ENCODE measurements at regions not wholly inside any gene's neighbourhood (a gene's known extent, or its start where the extent isn't known, plus 50 kb on each side); places are given as distances from the start of the nearest gene placed in this dataset.

DNA sequence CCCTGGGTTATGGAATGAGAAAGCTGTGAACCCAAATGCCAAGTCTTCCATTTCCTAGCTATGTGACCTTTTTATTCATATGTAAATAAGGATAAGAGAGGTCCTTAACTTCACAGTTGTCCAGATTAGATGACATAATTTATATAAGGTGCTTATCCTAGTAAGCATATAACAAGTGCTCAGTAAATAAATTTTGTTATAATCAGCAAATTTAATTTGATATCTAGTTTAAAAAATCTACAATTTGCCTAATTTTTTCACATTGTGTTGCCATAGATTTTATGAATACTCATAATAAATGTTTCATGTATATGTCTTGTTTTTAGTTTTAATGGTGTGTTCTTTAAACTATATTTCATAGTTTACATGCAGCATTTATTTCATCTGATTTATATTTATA lies 130.4 kb upstream of the SPRY1 start:
- Mint-ChIP-seq H3K27ac (no peak overlapping the region), H3K27me3 (no peaks in the 10 kb centered on the region), H3K4me3 (no peak overlapping the region), H3K4me1 (no peaks in the 10 kb centered on the region), H3K36me3 (ENCODE audit: low read depth) (peaks cover 4% of the 10 kb centered on the region), H3K9me3 (no peaks in the 10 kb centered on the region)
- intact Hi-C loops (cut with micrococcal nuclease), result no loop called here
- no peak for DNase-seq

DNA sequence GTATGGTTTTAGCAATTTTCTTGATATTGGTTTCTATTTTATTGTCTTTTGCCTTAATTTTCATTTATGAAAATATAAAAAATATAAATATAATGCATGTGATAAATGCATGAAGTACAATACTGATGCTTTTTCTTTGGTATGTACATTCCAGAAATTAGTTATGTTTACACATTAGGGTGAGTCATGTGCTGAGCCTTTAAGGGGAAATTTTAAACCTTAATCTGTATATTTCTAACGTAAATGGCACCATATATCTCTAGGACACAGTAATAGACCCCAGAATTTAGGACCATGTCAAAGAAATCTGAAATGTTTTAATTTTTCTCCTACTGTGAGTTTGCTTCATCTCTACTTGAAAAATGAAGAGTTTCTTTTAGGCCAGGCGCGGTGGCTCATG lies 117.8 kb upstream of the SPRY1 start:
- Mint-ChIP-seq H3K27ac (no peak overlapping the region), H3K36me3 (ENCODE audit: low read depth) (peaks cover 5% of the 10 kb centered on the region), H3K27me3 (no peaks in the 10 kb centered on the region), H3K4me1 (no peaks in the 10 kb centered on the region), H3K4me3 (no peak overlapping the region), H3K9me3 (peaks cover 6% of the 10 kb centered on the region)
- intact Hi-C loops (cut with micrococcal nuclease), result no loop called here
- no peak for DNase-seq

DNA sequence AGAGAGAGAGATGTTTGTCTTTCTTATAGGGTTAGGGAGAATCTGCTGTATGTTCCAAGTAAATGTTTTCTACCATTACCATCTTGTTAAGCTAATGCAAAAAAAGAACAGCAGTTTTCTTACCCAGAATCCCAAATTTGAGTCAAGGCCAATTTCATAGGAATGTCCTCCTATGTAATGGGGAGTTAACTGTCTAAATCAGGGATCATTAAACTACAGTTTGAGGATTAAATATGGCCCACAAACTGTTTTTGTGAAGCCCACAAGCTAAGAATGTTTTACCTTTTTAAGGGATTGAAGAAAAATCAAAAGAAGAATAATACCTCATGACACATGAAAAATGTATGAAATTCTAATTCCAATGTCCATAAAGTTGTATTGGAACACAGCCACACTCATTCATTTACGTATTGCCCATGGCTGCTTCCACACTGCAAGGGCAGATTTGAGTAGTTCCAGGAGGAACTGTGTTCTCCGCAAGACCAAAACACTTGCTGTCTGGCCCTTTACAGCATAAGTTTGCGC lies 113.2 kb upstream of the SPRY1 start:
- intact Hi-C loops (cut with micrococcal nuclease), result no loop called here
- no peak overlapping the region for H3K4me3 Mint-ChIP-seq
- peaks cover 2% of the 10 kb centered on the region for H3K36me3 Mint-ChIP-seq (ENCODE audit: low read depth)
- no peak overlapping the region for H3K27ac Mint-ChIP-seq
- DNase-seq, result no peak
- H3K9me3 Mint-ChIP-seq, result peaks cover 7% of the 10 kb centered on the region
- H3K27me3 Mint-ChIP-seq, result no peaks in the 10 kb centered on the region
- H3K4me1 Mint-ChIP-seq, result no peaks in the 10 kb centered on the region

DNA sequence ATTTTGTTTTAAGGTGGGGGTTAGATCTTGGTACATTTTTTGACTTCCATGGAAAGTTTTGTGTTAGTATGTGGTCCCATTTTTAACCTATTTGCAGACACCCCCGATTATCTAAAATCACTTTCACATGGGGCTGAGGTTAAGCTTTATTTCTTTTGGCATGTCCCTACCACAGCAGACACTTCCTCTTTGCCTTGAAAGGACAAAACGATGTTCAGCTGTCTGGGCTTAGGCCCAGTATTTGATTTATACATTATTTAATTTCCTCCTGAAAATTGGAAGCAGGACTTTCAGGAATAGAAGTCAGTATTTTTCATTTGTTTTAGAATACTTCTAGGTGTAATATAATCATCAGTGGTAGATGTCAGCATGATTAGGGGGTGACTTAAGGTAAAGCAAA lies 112.4 kb upstream of the SPRY1 start:
- no peak for DNase-seq
- no peaks in the 10 kb centered on the region for H3K4me1 Mint-ChIP-seq
- no peaks in the 10 kb centered on the region for H3K27me3 Mint-ChIP-seq
- no peak overlapping the region for H3K4me3 Mint-ChIP-seq
- peaks cover 11% of the 10 kb centered on the region for H3K9me3 Mint-ChIP-seq
- H3K36me3 Mint-ChIP-seq (ENCODE audit: low read depth), result peaks cover 2% of the 10 kb centered on the region
- intact Hi-C loops (cut with micrococcal nuclease), result no loop called here
- H3K27ac Mint-ChIP-seq, result no peak overlapping the region

DNA sequence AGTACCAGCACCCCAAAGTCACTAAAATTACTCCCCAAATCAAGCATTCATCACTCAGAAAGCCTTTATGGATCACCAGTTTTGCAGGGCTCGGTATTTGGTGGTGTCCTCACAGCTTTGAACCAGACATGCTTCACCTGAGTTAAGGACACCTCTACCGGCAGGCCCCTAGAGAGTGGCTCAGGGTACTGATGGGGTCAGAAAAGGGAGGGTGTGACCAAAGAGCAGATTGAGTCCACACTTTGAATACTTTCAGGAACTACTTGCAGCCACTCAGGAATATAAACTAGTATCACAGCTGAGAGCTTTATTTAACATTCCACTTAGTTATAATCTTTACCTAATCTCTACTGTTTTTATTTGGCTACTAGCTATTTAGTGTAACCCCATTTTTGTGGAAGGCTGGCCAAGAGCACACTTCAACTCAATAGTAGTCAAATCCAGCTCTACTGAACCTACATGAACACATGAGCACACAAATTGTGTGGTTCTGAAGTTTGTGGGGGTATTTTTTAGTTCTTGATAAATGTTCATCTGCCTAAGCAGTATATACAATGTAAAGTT lies 109.6 kb upstream of the SPRY1 start:
- H3K4me3 Mint-ChIP-seq, result no peak overlapping the region
- no peak for DNase-seq
- H3K36me3 Mint-ChIP-seq (ENCODE audit: low read depth), result peaks cover 22% of the 10 kb centered on the region
- no peak overlapping the region for H3K27ac Mint-ChIP-seq
- H3K27me3 Mint-ChIP-seq, result no peaks in the 10 kb centered on the region
- peaks cover 31% of the 10 kb centered on the region for H3K9me3 Mint-ChIP-seq
- no peaks in the 10 kb centered on the region for H3K4me1 Mint-ChIP-seq
- intact Hi-C loops (cut with micrococcal nuclease), result no loop called here

DNA sequence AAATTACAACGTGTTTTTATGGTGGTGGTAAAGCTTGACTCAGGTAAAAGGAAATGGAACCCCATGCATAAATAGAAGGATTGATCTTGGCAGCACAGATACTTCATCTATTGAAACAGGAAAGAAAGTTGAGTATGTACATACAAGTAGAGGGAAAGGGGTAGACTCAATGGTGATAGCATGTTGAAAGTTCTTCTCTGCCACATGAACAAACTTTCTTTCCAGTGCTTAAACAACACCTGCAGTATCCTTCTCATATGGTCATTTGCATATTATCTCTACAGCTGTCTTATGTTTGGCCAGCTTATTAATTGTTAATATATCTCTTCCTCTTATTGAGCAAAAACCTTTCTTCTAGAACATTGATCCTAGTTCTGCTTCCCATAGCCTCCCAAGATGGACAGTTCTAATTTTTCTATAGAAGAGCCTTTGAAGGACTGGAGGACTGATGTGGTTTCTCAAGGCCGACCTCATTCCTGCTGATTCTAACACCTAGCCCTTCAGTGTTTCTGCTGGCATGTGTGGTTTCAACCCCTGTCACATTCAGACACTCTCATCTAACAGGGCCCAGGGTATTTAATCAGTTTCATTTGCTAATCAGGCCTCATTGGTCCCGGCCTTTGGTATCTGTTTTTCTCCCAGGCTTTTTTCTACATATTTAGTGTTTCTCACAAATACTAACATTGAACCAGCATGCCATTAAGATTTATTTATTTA lies 108.1 kb upstream of the SPRY1 start:
- Mint-ChIP-seq H3K9me3 (peaks cover 34% of the 10 kb centered on the region), H3K27me3 (no peaks in the 10 kb centered on the region), H3K4me3 (no peak overlapping the region), H3K36me3 (ENCODE audit: low read depth) (peaks cover 27% of the 10 kb centered on the region), H3K27ac (no peak overlapping the region), H3K4me1 (no peaks in the 10 kb centered on the region)
- no peak for DNase-seq
- intact Hi-C loops (cut with micrococcal nuclease), result no loop called here

DNA sequence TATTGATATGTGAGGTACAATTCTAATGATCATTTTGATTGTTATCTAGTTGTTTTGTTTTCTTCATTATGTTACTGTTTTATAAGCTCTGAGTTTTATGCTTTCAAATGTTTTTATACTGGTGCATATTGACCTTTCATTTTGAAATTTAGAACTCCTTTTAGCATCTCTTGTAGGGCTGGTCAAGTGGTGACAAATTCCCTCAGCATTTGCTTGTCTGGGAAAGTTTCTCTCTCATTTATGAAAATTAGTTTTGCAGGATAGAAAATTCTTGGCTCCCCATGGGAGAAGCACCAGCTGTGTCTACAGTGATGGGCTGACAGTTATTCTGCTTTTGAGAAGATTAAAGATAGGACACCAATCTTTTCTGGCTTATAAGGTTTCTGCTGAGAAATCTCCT lies 105.3 kb upstream of the SPRY1 start:
- Mint-ChIP-seq H3K27ac (no peak overlapping the region), H3K4me3 (no peak overlapping the region), H3K27me3 (no peaks in the 10 kb centered on the region), H3K9me3 (peaks cover 37% of the 10 kb centered on the region), H3K4me1 (no peaks in the 10 kb centered on the region), H3K36me3 (ENCODE audit: low read depth) (peaks cover 29% of the 10 kb centered on the region)
- intact Hi-C loops (cut with micrococcal nuclease), result no loop called here
- no peak for DNase-seq

DNA sequence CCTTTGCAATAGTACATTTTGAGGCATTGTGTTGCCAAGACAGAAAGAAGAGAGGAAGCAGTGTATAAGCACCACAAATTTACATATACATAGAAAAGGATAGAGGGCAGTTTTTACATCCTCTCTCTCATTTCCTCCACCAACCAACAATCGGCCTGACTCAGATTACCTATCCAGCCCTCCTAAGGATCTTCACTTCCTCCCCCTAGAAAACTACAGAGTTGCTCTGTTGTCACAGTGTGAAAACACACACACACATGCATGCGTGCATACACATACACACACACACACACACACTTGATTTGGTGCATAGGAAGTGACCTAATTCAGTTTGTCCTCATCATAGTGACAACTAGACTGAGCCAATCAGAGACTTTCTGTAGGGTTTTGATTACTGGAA lies 98.8 kb upstream of the SPRY1 start:
- H3K9me3 Mint-ChIP-seq, result peaks cover 4% of the 10 kb centered on the region
- no peak for DNase-seq

DNA sequence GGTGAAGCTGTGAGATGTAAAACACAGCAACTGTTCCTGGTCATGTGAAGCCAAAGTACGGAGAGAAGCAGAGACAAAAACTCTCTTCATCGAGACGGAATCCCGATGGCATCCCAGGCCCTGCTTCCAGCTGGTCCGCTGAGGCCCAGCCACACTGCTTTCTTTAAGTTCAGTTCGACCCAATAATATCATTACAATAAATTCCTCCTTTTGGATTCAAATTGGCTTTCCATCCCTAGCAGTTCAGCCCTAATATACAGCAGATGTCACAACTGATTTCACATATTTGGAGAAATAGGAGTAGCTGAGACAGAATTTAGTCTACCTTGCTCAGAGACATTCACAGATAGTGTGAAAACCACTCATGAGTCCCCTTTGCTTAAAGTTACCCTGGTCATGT lies 98.3 kb upstream of the SPRY1 start:
- intact Hi-C loops (cut with micrococcal nuclease), result no loop called here
- Mint-ChIP-seq H3K27me3 (no peaks in the 10 kb centered on the region), H3K27ac (no peak overlapping the region), H3K4me3 (no peak overlapping the region), H3K36me3 (ENCODE audit: low read depth) (peaks cover 6% of the 10 kb centered on the region), H3K9me3 (peaks cover 4% of the 10 kb centered on the region), H3K4me1 (peaks cover 2% of the 10 kb centered on the region)
- DNase-seq, result no peak

More for the DNA sequence above, 98.8 kb upstream of the SPRY1 start:
- intact Hi-C loops (cut with micrococcal nuclease), result no loop called here
- peaks cover 6% of the 10 kb centered on the region for H3K36me3 Mint-ChIP-seq (ENCODE audit: low read depth)
- H3K27ac Mint-ChIP-seq, result no peak overlapping the region
- H3K4me3 Mint-ChIP-seq, result no peak overlapping the region
- peaks cover 2% of the 10 kb centered on the region for H3K4me1 Mint-ChIP-seq
- H3K27me3 Mint-ChIP-seq, result no peaks in the 10 kb centered on the region

DNA sequence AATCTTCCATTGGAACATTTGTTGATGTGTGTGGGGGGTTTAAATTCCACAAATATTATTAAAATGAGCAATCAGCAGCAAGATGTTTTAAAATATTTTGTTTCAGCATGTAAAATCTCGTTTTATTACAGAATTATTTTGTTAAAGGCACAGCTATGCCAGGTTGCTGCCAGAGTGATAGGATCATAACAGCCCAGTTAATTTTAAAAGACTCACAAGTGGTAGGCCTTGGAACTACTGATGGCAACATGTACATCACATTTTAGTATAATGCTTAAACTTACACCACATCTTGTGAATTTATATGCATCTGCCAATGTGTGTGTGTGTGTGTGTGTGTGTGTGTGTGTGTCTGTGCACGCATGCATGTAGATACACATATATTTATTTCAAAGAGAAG lies 97.8 kb upstream of the SPRY1 start:
- Mint-ChIP-seq H3K4me3 (no peak overlapping the region), H3K9me3 (peaks cover 4% of the 10 kb centered on the region), H3K27ac (no peak overlapping the region), H3K4me1 (peaks cover 2% of the 10 kb centered on the region), H3K27me3 (no peaks in the 10 kb centered on the region), H3K36me3 (ENCODE audit: low read depth) (peaks cover 4% of the 10 kb centered on the region)
- DNase-seq, result no peak
- intact Hi-C loops (cut with micrococcal nuclease), result no loop called here

DNA sequence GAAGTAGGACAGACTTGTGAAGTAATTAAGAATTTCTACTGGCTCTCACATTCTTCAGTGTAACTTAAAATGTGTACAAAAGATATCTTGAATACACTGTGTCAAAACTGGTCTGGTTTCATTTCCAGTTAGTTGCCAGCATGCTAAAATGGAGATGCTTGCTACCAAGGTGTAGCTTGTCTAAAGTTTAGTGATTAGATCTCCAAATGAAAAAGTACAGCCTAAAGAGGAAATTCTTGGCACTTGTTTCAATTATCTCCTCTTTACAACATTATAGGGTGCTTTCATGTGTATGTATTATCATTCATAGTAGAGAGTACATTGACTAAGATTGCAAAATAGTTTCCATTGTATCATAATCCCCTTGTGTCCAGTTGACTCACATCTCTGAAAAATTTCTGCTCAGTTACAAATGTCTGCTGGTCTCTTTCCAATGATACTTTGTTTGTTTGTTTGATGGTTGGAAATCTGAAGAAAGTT lies 97.3 kb upstream of the SPRY1 start:
- intact Hi-C loops (cut with micrococcal nuclease), result no loop called here

DNA sequence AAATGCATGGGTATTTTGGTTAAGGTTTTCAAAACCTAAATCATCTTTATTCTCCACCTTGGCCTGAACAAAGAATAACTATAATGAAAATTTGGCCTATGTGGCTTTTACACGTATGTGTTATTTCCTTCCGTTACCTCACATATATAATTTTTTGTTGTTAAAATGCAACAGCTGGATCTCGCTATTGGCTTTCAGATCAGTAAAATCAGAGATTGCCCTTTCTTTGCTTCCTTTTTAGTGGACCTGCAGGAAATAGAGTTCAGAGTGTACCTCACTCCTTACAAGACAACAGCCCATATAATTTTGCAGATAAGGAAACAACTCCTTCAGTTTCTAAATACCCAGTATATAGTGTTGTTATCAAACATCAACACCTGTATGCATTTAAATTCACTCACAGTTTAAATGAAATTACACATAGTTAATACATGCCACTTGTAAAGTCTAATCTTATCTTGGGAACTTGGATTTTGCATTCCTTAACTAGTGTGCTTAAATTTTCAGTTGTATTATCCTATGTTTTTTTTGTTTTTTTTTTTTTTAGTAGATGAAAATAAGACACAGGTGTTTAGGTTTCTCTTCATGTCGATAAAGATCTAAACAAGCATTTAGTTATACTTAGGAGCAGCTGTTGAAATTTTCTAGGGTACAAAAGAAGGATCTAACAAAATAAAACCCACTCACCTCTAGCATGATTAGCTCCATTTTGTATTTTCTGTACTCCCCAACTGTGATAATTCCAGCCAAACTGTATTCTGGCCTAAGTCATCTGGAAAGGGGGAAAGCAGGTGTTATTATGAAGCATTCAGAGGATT lies 96.2 kb upstream of the SPRY1 start:
- Mint-ChIP-seq H3K27me3 (no peaks in the 10 kb centered on the region), H3K4me3 (no peak overlapping the region), H3K9me3 (no peaks in the 10 kb centered on the region), H3K27ac (no peak overlapping the region), H3K4me1 (peaks cover 7% of the 10 kb centered on the region), H3K36me3 (ENCODE audit: low read depth) (peaks cover 5% of the 10 kb centered on the region)
- no peak for DNase-seq
- intact Hi-C loops (cut with micrococcal nuclease), result no loop called here

More for the DNA sequence above, 97.3 kb upstream of the SPRY1 start:
- DNase-seq, result no peak
- Mint-ChIP-seq H3K27ac (no peak overlapping the region), H3K4me3 (no peak overlapping the region), H3K4me1 (peaks cover 6% of the 10 kb centered on the region), H3K9me3 (peaks cover 4% of the 10 kb centered on the region), H3K36me3 (ENCODE audit: low read depth) (peaks cover 7% of the 10 kb centered on the region), H3K27me3 (no peaks in the 10 kb centered on the region)

DNA sequence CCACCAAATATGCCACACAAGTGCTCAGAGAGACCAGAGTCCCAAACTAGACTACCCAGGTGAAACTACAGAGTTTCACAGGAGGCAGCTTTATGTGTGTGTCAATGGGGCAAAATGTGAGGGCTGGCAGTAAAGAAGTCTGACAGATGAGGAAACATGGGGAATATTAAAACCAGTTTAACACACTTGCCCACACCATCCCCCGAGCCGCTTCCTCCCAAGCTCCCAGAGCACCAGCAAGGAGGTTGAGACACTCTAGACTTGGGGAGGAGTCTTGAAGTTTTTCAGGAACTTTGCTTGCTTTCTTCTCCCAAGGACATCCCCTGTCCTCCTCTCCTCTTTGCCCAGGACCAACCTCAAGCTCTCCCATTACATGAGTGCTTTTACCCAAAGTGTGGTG lies 94.7 kb upstream of the SPRY1 start:
- peaks cover 7% of the 10 kb centered on the region for H3K4me1 Mint-ChIP-seq
- H3K36me3 Mint-ChIP-seq (ENCODE audit: low read depth), result peaks cover 5% of the 10 kb centered on the region
- H3K27me3 Mint-ChIP-seq, result no peaks in the 10 kb centered on the region
- H3K9me3 Mint-ChIP-seq, result no peaks in the 10 kb centered on the region
- no peak for DNase-seq
- no peak overlapping the region for H3K27ac Mint-ChIP-seq
- intact Hi-C loops (cut with micrococcal nuclease), result no loop called here
- no peak overlapping the region for H3K4me3 Mint-ChIP-seq
